HepG2 (cell line): ENCODE measurements at regions not wholly inside any gene's neighbourhood (a gene's known extent, or its start where the extent isn't known, plus 50 kb on each side); places are given as distances from the start of the nearest gene placed in this dataset.

Source experiments
- ATAC-seq: fragments of 200-7000 bp; cut with Tn5 transposase; 3 replicates; pipeline ENCODE4 v1.9.1; 2020; ENCODE audit warnings: mild to moderate bottlenecking, moderate library complexity
- BruUV-seq: library from RNA; stranded (reverse); fragments of 400-500 nt; replicated peaks from 2 replicates; lab custom pipeline; 2021; lab: Mats Ljungman, UMichigan
- CTCF ChIA-PET: fragments of 300-600 bp; formaldehyde crosslinking; extraction: SDS; loops from one replicate; lab custom pipeline; 2021; ENCODE audit warnings: low total read pairs, inconsistent platforms, low intra/inter-chr PET ratio; lab: Yijun Ruan, JAX
- POLR2A ChIA-PET: fragments of 350-600 bp; sonication (Branson Sonifier 250); formaldehyde crosslinking; loops from one replicate; lab custom pipeline; 2020; ENCODE audit warnings: antibody characterized with exemption, inconsistent platforms; lab: Yijun Ruan, JAX
- DNase-seq: peaks from one replicate; pipeline ENCODE4 v3.0.0-alpha.2; 2015; ENCODE audit warnings: low spot score
- FAIRE-seq: peaks from 3 replicates; lab custom pipeline; 2011; peaks lifted over from hg19 to GRCh38; lab: Jason Lieb, UNC
- H2AFZ ChIP-seq: one replicate; pipeline ENCODE4 v1.6.1; 2011; ENCODE audit warnings: low read length, inconsistent platforms
- H3K27ac ChIP-seq: fragments of 300-600 bp; 3 replicates; pipeline ENCODE4 v1.8.0; 2011; ENCODE audit warnings: mixed run types, mild to moderate bottlenecking, mixed read lengths, low read length, inconsistent platforms; ENCODE audit not compliant: insufficient read depth; ENCODE audit errors: extremely low read length
- H3K27me3 ChIP-seq, 2 experiments: fragments of 200-600 bp in 1 of 2; 2 replicates in 1 of 2; 3 replicates in 1 of 2; pipeline versions ENCODE4 v1.6.0 to v1.8.0; 2011; ENCODE audit warnings: low read length in 2 of 2, mild to moderate bottlenecking in 2 of 2, moderate library complexity in 2 of 2, inconsistent platforms in 1 of 2; ENCODE audit not compliant: insufficient read depth in 2 of 2, control insufficient read depth in 1 of 2
- H3K36me3 ChIP-seq, 2 experiments: fragments of 200-600 bp in 1 of 2; replicated peaks in 1 of 2; 2 replicates in 1 of 2; 3 replicates in 1 of 2; pipeline versions ENCODE4 v1.5.1 to v1.8.0; 2011; ENCODE audit warnings: low read length in 2 of 2, inconsistent platforms in 1 of 2; ENCODE audit not compliant: insufficient read depth in 2 of 2, control insufficient read depth in 1 of 2
- H3K4me1 ChIP-seq: 2 replicates; pipeline ENCODE4 v1.5.1; 2012; ENCODE audit warnings: low read length, inconsistent platforms; ENCODE audit not compliant: insufficient read depth
- H3K4me2 ChIP-seq: 2 replicates; pipeline ENCODE4 v1.6.0; 2011; ENCODE audit warnings: low read depth, low read length, inconsistent platforms
- H3K4me3 ChIP-seq, 3 experiments: fragments of 200-600 bp in 1 of 3; sonication (generic), shearing (Covaris generic) in 1 of 3; replicated peaks in 1 of 3; 2 replicates each; pipeline ENCODE4 v1.5.1; 2011 to 2016; ENCODE audit warnings: low read length in 3 of 3, inconsistent platforms in 2 of 3, low read depth in 2 of 3, mild to moderate bottlenecking in 2 of 3, control low read depth in 1 of 3, mixed read lengths in 1 of 3; ENCODE audit not compliant: insufficient read depth in 1 of 3
- H3K79me2 ChIP-seq: one replicate; pipeline ENCODE4 v1.6.1; 2011; ENCODE audit warnings: low read length, inconsistent platforms; ENCODE audit not compliant: insufficient read depth
- H3K9ac ChIP-seq: 2 replicates; pipeline ENCODE4 v1.6.0; 2011; ENCODE audit warnings: mild to moderate bottlenecking, low read depth, low read length, inconsistent platforms; ENCODE audit not compliant: insufficient read depth
- H3K9me3 ChIP-seq: 2 replicates; pipeline ENCODE4 v1.5.1; 2012; ENCODE audit warnings: mild to moderate bottlenecking, low read length
- H4K20me1 ChIP-seq: 2 replicates; pipeline ENCODE4 v1.6.0; 2011; ENCODE audit warnings: inconsistent platforms, mild to moderate bottlenecking, low read length, moderate library complexity; ENCODE audit not compliant: insufficient read depth
- HMG20B ChIP-seq: conservative IDR thresholded peaks from 2 replicates; pipeline ENCODE4 v1.6.1; 2016; ENCODE audit warnings: missing genetic modification reagents, missing compliant biosample characterization
- RXRB ChIP-seq: IDR thresholded peaks from 2 replicates; pipeline ENCODE4 v1.6.1; 2016; ENCODE audit warnings: borderline replicate concordance, missing genetic modification reagents, missing compliant biosample characterization
- SMAD9 ChIP-seq: sonication (generic); formaldehyde crosslinking; IDR thresholded peaks from 2 replicates; pipeline ENCODE4 v1.5.1; 2020; ENCODE audit warnings: mild to moderate bottlenecking, missing genetic modification reagents
- ZNF34 ChIP-seq: sonication (generic); formaldehyde crosslinking; IDR thresholded peaks from 2 replicates; pipeline ENCODE4 v1.4.0; 2020; ENCODE audit warnings: mild to moderate bottlenecking, missing genetic modification reagents, borderline replicate concordance
- ZNF484 ChIP-seq: sonication (generic); formaldehyde crosslinking; IDR thresholded peaks from 2 replicates; pipeline ENCODE4 v1.5.1; 2020; ENCODE audit warnings: mild to moderate bottlenecking, low read depth, missing genetic modification reagents, borderline replicate concordance
- whole genome bisulfite sequencing: methylation state at CpG from one replicate; pipeline ENCODE4 v1.1.6; 2017; ENCODE audit warnings: low lambda C conversion rate; 5-methylcytosine and 5-hydroxymethylcytosine counted together
- in situ Hi-C: cut with HindIII; loops from 2 replicates; pipeline ENCODE4 v1.10.0; 2017; ENCODE audit warnings: low pct_unique_long_range_greater_than_20kb; ENCODE audit not compliant: extremely low pct_ligation_motif_present
- intact Hi-C: fragments of 100-400 bp; cut with micrococcal nuclease; formaldehyde crosslinking; loops from one replicate; pipeline ENCODE4 v1.10.0; 2022; ENCODE audit not compliant: unreplicated experiment
- TF ChIP-seq, protein P1 (sequence below): IDR thresholded peaks from 2 replicates; pipeline ENCODE4 v1.6.1; 2016; ENCODE audit warnings: missing genetic modification reagents, missing compliant biosample characterization
- TF ChIP-seq, protein P2 (sequence below): sonication (generic); formaldehyde crosslinking; IDR thresholded peaks from 2 replicates; pipeline ENCODE4 v1.4.0; 2020; ENCODE audit warnings: missing genetic modification reagents, borderline replicate concordance
- TF ChIP-seq, protein P3 (sequence below): sonication (generic); formaldehyde crosslinking; IDR thresholded peaks from 2 replicates; pipeline ENCODE4 v1.4.0; 2020; ENCODE audit warnings: missing genetic modification reagents; ENCODE audit errors: not compliant biosample characterization

DNA sequence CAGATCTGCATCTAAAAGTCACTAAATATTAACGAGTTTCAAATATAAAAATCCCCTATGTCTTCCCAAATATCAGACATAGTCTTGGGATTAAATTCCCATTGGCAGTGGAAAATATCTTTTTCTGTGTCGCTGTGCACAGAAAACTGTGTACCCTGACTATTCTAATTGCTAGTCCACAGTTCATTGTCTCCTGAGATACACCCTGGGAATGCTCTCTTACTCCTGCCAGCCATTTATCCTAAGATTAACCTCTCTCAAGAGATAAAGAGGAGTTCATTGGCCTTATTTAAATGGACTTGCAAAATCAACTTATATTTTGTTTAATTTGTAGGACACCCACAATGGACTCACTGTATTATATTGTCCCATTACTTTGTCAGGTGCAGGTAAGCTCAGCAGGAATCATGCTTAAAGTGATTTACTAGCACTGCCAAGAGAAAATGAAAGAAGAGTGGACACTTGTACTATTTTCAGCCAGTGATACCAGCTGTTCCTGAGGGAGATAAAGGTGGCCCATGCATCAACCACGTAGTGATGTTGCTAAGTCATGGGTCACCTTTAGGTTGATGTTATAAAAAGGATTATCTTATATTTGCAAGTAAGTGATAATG is 553.8 kb downstream of the PIK3C3 start:
- no peaks in the 10 kb centered on the region for H3K4me1 ChIP-seq
- H3K27ac ChIP-seq = no peak overlapping the region
- ATAC-seq (no peak; the same call in 2 of the 3 replicates), FAIRE-seq (no peak), DNase-seq (no peak)
- intact Hi-C loops (no loop called here), in situ Hi-C loops (no loop called here)
- ChIA-PET CTCF (no interaction called here), POLR2A (no interaction called here)
- no peaks in the 10 kb centered on the region for H3K36me3 ChIP-seq
- no peak for TF ChIP-seq ZNF34 (CRISPR knock-in tag)
- no peak for TF ChIP-seq HMG20B (CRISPR knock-in tag)
- TF ChIP-seq, protein P1, sequence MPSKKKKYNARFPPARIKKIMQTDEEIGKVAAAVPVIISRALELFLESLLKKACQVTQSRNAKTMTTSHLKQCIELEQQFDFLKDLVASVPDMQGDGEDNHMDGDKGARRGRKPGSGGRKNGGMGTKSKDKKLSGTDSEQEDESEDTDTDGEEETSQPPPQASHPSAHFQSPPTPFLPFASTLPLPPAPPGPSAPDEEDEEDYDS (CRISPR knock-in tag) = no peak
- TF ChIP-seq RXRB (CRISPR knock-in tag) = no peak
- TF ChIP-seq, protein P2, sequence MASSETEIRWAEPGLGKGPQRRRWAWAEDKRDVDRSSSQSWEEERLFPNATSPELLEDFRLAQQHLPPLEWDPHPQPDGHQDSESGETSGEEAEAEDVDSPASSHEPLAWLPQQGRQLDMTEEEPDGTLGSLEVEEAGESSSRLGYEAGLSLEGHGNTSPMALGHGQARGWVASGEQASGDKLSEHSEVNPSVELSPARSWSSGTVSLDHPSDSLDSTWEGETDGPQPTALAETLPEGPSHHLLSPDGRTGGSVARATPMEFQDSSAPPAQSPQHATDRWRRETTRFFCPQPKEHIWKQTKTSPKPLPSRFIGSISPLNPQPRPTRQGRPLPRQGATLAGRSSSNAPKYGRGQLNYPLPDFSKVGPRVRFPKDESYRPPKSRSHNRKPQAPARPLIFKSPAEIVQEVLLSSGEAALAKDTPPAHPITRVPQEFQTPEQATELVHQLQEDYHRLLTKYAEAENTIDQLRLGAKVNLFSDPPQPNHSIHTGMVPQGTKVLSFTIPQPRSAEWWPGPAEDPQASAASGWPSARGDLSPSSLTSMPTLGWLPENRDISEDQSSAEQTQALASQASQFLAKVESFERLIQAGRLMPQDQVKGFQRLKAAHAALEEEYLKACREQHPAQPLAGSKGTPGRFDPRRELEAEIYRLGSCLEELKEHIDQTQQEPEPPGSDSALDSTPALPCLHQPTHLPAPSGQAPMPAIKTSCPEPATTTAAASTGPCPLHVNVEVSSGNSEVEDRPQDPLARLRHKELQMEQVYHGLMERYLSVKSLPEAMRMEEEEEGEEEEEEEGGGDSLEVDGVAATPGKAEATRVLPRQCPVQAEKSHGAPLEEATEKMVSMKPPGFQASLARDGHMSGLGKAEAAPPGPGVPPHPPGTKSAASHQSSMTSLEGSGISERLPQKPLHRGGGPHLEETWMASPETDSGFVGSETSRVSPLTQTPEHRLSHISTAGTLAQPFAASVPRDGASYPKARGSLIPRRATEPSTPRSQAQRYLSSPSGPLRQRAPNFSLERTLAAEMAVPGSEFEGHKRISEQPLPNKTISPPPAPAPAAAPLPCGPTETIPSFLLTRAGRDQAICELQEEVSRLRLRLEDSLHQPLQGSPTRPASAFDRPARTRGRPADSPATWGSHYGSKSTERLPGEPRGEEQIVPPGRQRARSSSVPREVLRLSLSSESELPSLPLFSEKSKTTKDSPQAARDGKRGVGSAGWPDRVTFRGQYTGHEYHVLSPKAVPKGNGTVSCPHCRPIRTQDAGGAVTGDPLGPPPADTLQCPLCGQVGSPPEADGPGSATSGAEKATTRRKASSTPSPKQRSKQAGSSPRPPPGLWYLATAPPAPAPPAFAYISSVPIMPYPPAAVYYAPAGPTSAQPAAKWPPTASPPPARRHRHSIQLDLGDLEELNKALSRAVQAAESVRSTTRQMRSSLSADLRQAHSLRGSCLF = no peak
- TF ChIP-seq, protein P3, sequence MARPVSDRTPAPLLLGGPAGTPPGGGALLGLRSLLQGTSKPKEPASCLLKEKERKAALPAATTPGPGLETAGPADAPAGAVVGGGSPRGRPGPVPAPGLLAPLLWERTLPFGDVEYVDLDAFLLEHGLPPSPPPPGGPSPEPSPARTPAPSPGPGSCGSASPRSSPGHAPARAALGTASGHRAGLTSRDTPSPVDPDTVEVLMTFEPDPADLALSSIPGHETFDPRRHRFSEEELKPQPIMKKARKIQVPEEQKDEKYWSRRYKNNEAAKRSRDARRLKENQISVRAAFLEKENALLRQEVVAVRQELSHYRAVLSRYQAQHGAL (CRISPR knock-in tag) = no peak
- TF ChIP-seq SMAD9 = no peak
- TF ChIP-seq ZNF484 (CRISPR knock-in tag) = no peak
- H2AFZ ChIP-seq = no peak overlapping the region
- no peak overlapping the region for H3K9ac ChIP-seq
- WGBS = 9% methylated on average over 3 of the region's 3 CpGs
- no peaks in the 10 kb centered on the region for H3K79me2 ChIP-seq
- no peak overlapping the region for H3K4me2 ChIP-seq
- no TSS peak for BruUV-seq
- H3K9me3 ChIP-seq = 0 out of 2 replicates have a peak, but pooled peaks cover 4% of the 10 kb centered on the region
- no peaks in the 10 kb centered on the region for H4K20me1 ChIP-seq
- no peaks in the 10 kb centered on the region for H3K27me3 ChIP-seq
- no peak overlapping the region for H3K4me3 ChIP-seq
